ENCODE measurements at regions not wholly inside any gene's neighbourhood (a gene's known extent, or its start where the extent isn't known, plus 50 kb on each side); places are given as distances from the start of the nearest gene placed in this dataset.

DNA sequence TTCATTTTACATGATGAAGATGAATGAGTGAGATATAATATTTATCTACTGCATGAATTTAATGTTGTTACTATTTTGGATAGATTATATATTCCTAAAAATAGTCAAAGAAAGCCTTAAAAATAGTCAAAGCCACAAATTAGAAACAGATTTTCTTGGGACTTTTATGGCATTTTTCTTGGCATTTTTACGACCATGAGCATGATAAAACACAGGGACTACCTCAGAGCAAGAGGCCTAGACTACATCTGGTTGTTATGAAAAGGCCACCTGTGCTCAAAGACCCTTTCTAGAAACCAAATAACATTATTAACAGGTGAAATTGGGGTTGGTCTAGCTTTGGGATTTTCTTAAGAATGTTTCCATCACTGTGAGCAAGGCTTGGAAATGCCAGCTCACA is 281.0 kb downstream of the OXSM start:
- Histone ChIP-seq H3K36me3 (ENCODE audit: control insufficient read depth in 2 of 4, insufficient read depth in 4 of 4, low read length in 3 of 4) (no peaks in the 10 kb centered on the region), H3K18ac (ENCODE audit: extremely low read depth, low read length) (no peak overlapping the region), H3K4me1 (replicated peaks in 1 of 4; ENCODE audit: control insufficient read depth in 3 of 4, insufficient read depth in 4 of 4, low read length in 3 of 4) (no peaks in the 10 kb centered on the region), H2BK120ac (replicated peaks; ENCODE audit: low read depth, low read length) (no peak overlapping the region), H3K4ac (replicated peaks; ENCODE audit: insufficient read length, low read depth, low read length) (no peak overlapping the region), H3K4me2 (ENCODE audit: insufficient read depth in 1 of 2, low read depth in 2 of 2, low read length in 2 of 2) (no peak overlapping the region), H3K56ac (replicated peaks; ENCODE audit: insufficient read length, low read depth, low read length) (no peak overlapping the region), H3K23me2 (ENCODE audit: low read depth, low read length) (no peaks in the 10 kb centered on the region), H3K79me2 (ENCODE audit: control insufficient read depth in 1 of 2, insufficient read depth in 2 of 2, low read length in 2 of 2) (no peaks in the 10 kb centered on the region), H2BK20ac (ENCODE audit: low read length) (no peak overlapping the region), H2AK5ac (ENCODE audit: low read depth, low read length) (no peak overlapping the region), H4K20me1 (replicated peaks in 1 of 2; ENCODE audit: control insufficient read depth in 1 of 2, insufficient read depth in 2 of 2, low read length in 2 of 2) (no peaks in the 10 kb centered on the region), H4K8ac (ENCODE audit: extremely low read depth, insufficient read depth, low read length) (no peak overlapping the region), H2AFZ (ENCODE audit: low read length) (no peak overlapping the region), H3K14ac (ENCODE audit: insufficient read length) (no peak overlapping the region), H3K23ac (ENCODE audit: insufficient read length) (no peak overlapping the region), H3K79me1 (ENCODE audit: low read depth, low read length) (no peaks in the 10 kb centered on the region), H3K4me3 (ENCODE audit: extremely low read depth in 1 of 4, insufficient read depth in 2 of 4, low read depth in 3 of 4, low read length in 4 of 4) (no peak overlapping the region), H3K27ac (ENCODE audit: low read depth, low read length) (no peak overlapping the region), H2BK12ac (ENCODE audit: low read depth, low read length) (no peak overlapping the region), H2BK15ac (ENCODE audit: low read length) (no peak overlapping the region), H2BK5ac (ENCODE audit: low read depth, low read length) (no peak overlapping the region), H3K9me3 (ENCODE audit: insufficient read depth in 2 of 2, low read depth in 1 of 2, low read length in 1 of 2) (no peaks in the 10 kb centered on the region), H3K27me3 (replicated peaks in 1 of 4; ENCODE audit: control insufficient read depth in 3 of 4, extremely low read depth in 1 of 4, insufficient read depth in 3 of 4, low read length in 3 of 4) (no peaks in the 10 kb centered on the region), H4K5ac (ENCODE audit: insufficient read length, low read depth, low read length) (no peak overlapping the region), H3K9ac (replicated peaks in 1 of 4; ENCODE audit: extremely low read depth in 1 of 4, low read depth in 3 of 4, low read length in 3 of 4) (no peak overlapping the region), H4K91ac (replicated peaks; ENCODE audit: insufficient read length, low read length) (no peak overlapping the region)
- CTCF ChIA-PET (ENCODE audit: partially characterized antibody), result interaction anchor here (1.7 kb wide), 1 partner anchor 40 kb away, joined by 4 read pairs; no protein-coding TSS in a partner anchor
- POLR2A ChIA-PET (ENCODE audit: partially characterized antibody), result no interaction called here
- 79% methylated on average over 1 of the region's 1 CpG; no CpG with 5 or more reads in 1 of the 2 experiments for WGBS, 2 experiments (ENCODE audit: extremely low coverage in 1 of 2, insufficient coverage in 1 of 2, insufficient read length in 1 of 2, insufficient replicate concordance in 2 of 2, low coverage in 1 of 2, low lambda C conversion rate in 2 of 2, missing lambda C conversion rate in 1 of 2)
- FAIRE-seq (no peak), DNase-seq (ENCODE audit: low read depth in 1 of 2, low spot score in 2 of 2) (no peak)
- TF ChIP-seq, protein P1, sequence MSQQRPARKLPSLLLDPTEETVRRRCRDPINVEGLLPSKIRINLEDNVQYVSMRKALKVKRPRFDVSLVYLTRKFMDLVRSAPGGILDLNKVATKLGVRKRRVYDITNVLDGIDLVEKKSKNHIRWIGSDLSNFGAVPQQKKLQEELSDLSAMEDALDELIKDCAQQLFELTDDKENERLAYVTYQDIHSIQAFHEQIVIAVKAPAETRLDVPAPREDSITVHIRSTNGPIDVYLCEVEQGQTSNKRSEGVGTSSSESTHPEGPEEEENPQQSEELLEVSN (IDR thresholded peaks at IDR 0.05), result no peak
- no peak for TF ChIP-seq ZNF274 (IDR thresholded peaks at IDR 0.05; ENCODE audit: borderline replicate concordance, extremely low read depth, low read length)
- no peak for TF ChIP-seq ASH2L (IDR thresholded peaks at IDR 0.05; ENCODE audit: low read length)
- TF ChIP-seq, protein P2, sequence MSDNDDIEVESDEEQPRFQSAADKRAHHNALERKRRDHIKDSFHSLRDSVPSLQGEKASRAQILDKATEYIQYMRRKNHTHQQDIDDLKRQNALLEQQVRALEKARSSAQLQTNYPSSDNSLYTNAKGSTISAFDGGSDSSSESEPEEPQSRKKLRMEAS (IDR thresholded peaks at IDR 0.05), result no peak
